Fibroblast of the aortic adventitia (primary cell): ENCODE measurements at regions not wholly inside any gene's neighbourhood (a gene's known extent, or its start where the extent isn't known, plus 50 kb on each side); places are given as distances from the start of the nearest gene placed in this dataset.
"Not testable (repeated sequence)": the region's sequence is repeated elsewhere in the genome, so short reads cannot be mapped to it uniquely, and the experiment has no call there.

Experiments
- DNase-seq: peaks from one replicate; pipeline ENCODE4 v3.0.0-alpha.2; 2010; ENCODE audit warnings: low read depth
- H3K4me3 ChIP-seq: 2 replicates; pipeline ENCODE4 v1.5.1; 2011; ENCODE audit warnings: low read depth, mild to moderate bottlenecking, control low read depth, low read length, moderate library complexity
- CTCF ChIP-seq: IDR thresholded peaks from 2 replicates; pipeline ENCODE4 v1.5.1; 2011; ENCODE audit warnings: mild to moderate bottlenecking, low read length, control low read depth, inconsistent platforms; ENCODE audit not compliant: insufficient read depth

- no peak overlapping the region for H3K4me3 ChIP-seq
- TF ChIP-seq CTCF, result no peak
- no peak for DNase-seq
Observed at GRCh38 chr4:52200339-52200725, 149.2 kb downstream of the SPATA18 start.

GRCh38 chr4:52201715-52202114 lies 150.6 kb downstream of the SPATA18 start:
- no peak for DNase-seq
- no peak for TF ChIP-seq CTCF
- H3K4me3 ChIP-seq, result no peak overlapping the region

- no peak overlapping the region for H3K4me3 ChIP-seq
- DNase-seq, result no peak
- no peak for TF ChIP-seq CTCF
Observed at GRCh38 chr4:52202251-52202779, 151.2 kb downstream of the SPATA18 start.

- TF ChIP-seq CTCF, result no peak
- DNase-seq, result no peak
Observed at GRCh38 chr4:52202931-52203330, 151.8 kb downstream of the SPATA18 start.

GRCh38 chr4:52203351-52203750 lies 152.2 kb downstream of the SPATA18 start:
- no peak for TF ChIP-seq CTCF
- H3K4me3 ChIP-seq, result no peak overlapping the region
- DNase-seq, result no peak

More at GRCh38 chr4:52202931-52203330, 151.8 kb downstream of the SPATA18 start:
- H3K4me3 ChIP-seq, result no peak overlapping the region

- TF ChIP-seq CTCF, result no peak
- DNase-seq, result no peak
Observed at GRCh38 chr4:52204921-52205320, 153.8 kb downstream of the SPATA18 start.

GRCh38 chr4:52207146-52207545 lies 156.0 kb downstream of the SPATA18 start:
- not testable (repeated sequence) for DNase-seq, H3K4me3 ChIP-seq

More at GRCh38 chr4:52204921-52205320, 153.8 kb downstream of the SPATA18 start:
- no peak overlapping the region for H3K4me3 ChIP-seq
